CD14-positive monocyte (primary cell): ENCODE measurements at regions not wholly inside any gene's neighbourhood (a gene's known extent, or its start where the extent isn't known, plus 50 kb on each side); places are given as distances from the start of the nearest gene placed in this dataset.

Experiments
- DNase-seq, 3 donors: peaks; one replicate each; pipeline ENCODE4 v3.0.0-alpha.2; 2011 to 2022
- H2AFZ ChIP-seq: 2 replicates; pipeline ENCODE4 v1.6.0; 2012; ENCODE audit warnings: mild to moderate bottlenecking, low read depth, low read length, inconsistent platforms; ENCODE audit not compliant: insufficient read depth, poor library complexity, severe bottlenecking
- H3K27ac ChIP-seq, 2 donors: 1 replicate in 1 of 2; 2 replicates in 1 of 2; pipeline ENCODE4 v1.5.1; 2012 to 2013; ENCODE audit warnings: low read length in 2 of 2, control low read depth in 1 of 2, inconsistent platforms in 1 of 2, low read depth in 1 of 2, mild to moderate bottlenecking in 1 of 2
- H3K27me3 ChIP-seq, 2 donors: one replicate each; pipeline versions ENCODE4 v1.6.0 to v1.6.1; 2011 to 2013; ENCODE audit warnings: low read length in 2 of 2; ENCODE audit not compliant: control insufficient read depth in 2 of 2, insufficient read depth in 2 of 2
- H3K36me3 ChIP-seq, 2 donors: replicated peaks in 1 of 2; 1 replicate in 1 of 2; 2 replicates in 1 of 2; pipeline versions ENCODE4 v1.5.1 to v1.6.1; 2012 to 2013; ENCODE audit warnings: low read length in 2 of 2, control low read depth in 1 of 2, inconsistent platforms in 1 of 2, mild to moderate bottlenecking in 1 of 2; ENCODE audit not compliant: insufficient read depth in 2 of 2, control insufficient read depth in 1 of 2
- H3K4me1 ChIP-seq, 2 donors: 1 replicate in 1 of 2; 2 replicates in 1 of 2; pipeline versions ENCODE4 v1.5.1 to v1.6.1; 2012 to 2013; ENCODE audit warnings: low read length in 2 of 2, control low read depth in 1 of 2, inconsistent platforms in 1 of 2, mild to moderate bottlenecking in 1 of 2, moderate library complexity in 1 of 2; ENCODE audit not compliant: insufficient read depth in 2 of 2, control insufficient read depth in 1 of 2
- H3K4me2 ChIP-seq: replicated peaks from 2 replicates; pipeline ENCODE3; 2012; ENCODE audit warnings: low read length, moderate library complexity, mild to moderate bottlenecking; ENCODE audit not compliant: poor library complexity, severe bottlenecking; ENCODE audit errors: extremely low read depth
- H3K4me3 ChIP-seq, 3 experiments: fragments of 200-600 bp in 1 of 3; sonication (generic) in 1 of 3; replicated peaks in 1 of 3; 1 replicate in 2 of 3; 2 replicates in 1 of 3; pipeline ENCODE4 v1.5.1; 2011 to 2013; ENCODE audit warnings: low read length in 3 of 3, mild to moderate bottlenecking in 3 of 3, control low read depth in 2 of 3, low read depth in 2 of 3, inconsistent platforms in 1 of 3, moderate library complexity in 1 of 3
- H3K79me2 ChIP-seq: 2 replicates; pipeline ENCODE4 v1.6.0; 2012; ENCODE audit warnings: mild to moderate bottlenecking, control low read depth, inconsistent platforms, low read length, moderate library complexity; ENCODE audit not compliant: insufficient read depth
- H3K9ac ChIP-seq: 2 replicates; pipeline ENCODE4 v1.6.0; 2017; ENCODE audit warnings: low read length, mild to moderate bottlenecking; ENCODE audit not compliant: insufficient read depth, poor library complexity, severe bottlenecking
- H3K9me3 ChIP-seq, 2 donors: replicated peaks in 1 of 2; 1 replicate in 1 of 2; 2 replicates in 1 of 2; pipeline versions ENCODE4 v1.5.1 to v1.6.1; 2012 to 2013; ENCODE audit warnings: low read length in 2 of 2, control low read depth in 1 of 2; ENCODE audit not compliant: control insufficient read depth in 1 of 2, insufficient read depth in 1 of 2
- H4K20me1 ChIP-seq: 2 replicates; pipeline ENCODE4 v1.6.0; 2012; ENCODE audit warnings: mild to moderate bottlenecking, low read length, control low read depth, moderate library complexity; ENCODE audit not compliant: insufficient read depth
- H3K27ac Mint-ChIP-seq, 7 donors: one replicate each; pipeline ENCODE4 v1.8.0; 2020; ENCODE audit warnings: mild to moderate bottlenecking in 7 of 7, mixed read lengths in 7 of 7, moderate library complexity in 6 of 7, inconsistent platforms in 2 of 7
- H3K27me3 Mint-ChIP-seq, 3 donors: one replicate each; pipeline ENCODE4 v1.8.0; 2021 to 2022; ENCODE audit warnings: low read depth in 3 of 3, mild to moderate bottlenecking in 3 of 3, mixed read lengths in 3 of 3, moderate library complexity in 3 of 3, inconsistent platforms in 1 of 3
- H3K36me3 Mint-ChIP-seq, 2 donors: one replicate each; pipeline ENCODE4 v1.8.0; 2020; ENCODE audit warnings: mixed read lengths in 2 of 2, inconsistent platforms in 1 of 2, mild to moderate bottlenecking in 1 of 2
- H3K4me1 Mint-ChIP-seq: one replicate; pipeline ENCODE4 v1.8.0; 2020; ENCODE audit warnings: mild to moderate bottlenecking, mixed read lengths
- H3K4me3 Mint-ChIP-seq, 2 donors: one replicate each; pipeline ENCODE4 v1.8.0; 2020; ENCODE audit warnings: mild to moderate bottlenecking in 2 of 2, mixed read lengths in 2 of 2, moderate library complexity in 1 of 2
- H3K9me3 Mint-ChIP-seq, 7 donors: one replicate each; pipeline ENCODE4 v1.8.0; 2020 to 2022; ENCODE audit warnings: mixed read lengths in 7 of 7, mild to moderate bottlenecking in 6 of 7, moderate library complexity in 6 of 7, inconsistent platforms in 2 of 7
- WGBS: methylation state at CpG from one replicate; pipeline ENCODE4 v1.1.5; 2013; ENCODE audit warnings: missing lambda C conversion rate; ENCODE audit not compliant: insufficient coverage; 5-methylcytosine and 5-hydroxymethylcytosine counted together
- intact Hi-C, 2 donors: fragments of 100-400 bp; cut with micrococcal nuclease; formaldehyde crosslinking; loops; one replicate each; pipeline versions ENCODE4 v1.15.0 to v1.15.1; 2023
- TF ChIP-seq, protein P1 (sequence below): fragments of 200-600 bp; IDR thresholded peaks from one replicate; pipeline ENCODE4 v1.8.0; 2022; ENCODE audit warnings: antibody characterized with exemption, mild to moderate bottlenecking

DNA sequence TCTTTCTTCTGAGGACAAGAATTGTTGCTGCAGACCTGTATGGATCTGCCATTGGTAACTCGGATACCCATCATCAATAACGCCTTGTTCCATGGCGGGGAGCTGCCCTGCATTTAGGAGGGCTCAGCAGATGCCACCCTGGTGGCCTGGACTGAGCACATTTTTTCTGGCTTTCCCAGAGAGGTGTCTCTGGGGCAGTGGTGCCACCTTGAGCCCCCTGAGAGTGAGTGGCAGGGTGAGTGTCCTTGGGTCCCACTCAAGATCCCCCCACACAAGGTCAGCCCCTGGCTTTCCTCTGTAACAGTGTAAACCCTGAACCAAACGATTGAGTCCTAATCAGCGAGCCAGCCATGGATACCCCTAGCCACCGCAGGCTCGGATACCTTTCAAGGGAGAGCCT, 258.6 kb downstream of the GLRX3 start:
- Histone ChIP-seq H4K20me1 (no peaks in the 10 kb centered on the region), H3K27me3 (no peaks in the 10 kb centered on the region), H2AFZ (no peak overlapping the region), H3K4me2 (no peak overlapping the region), H3K4me3 (no peak overlapping the region), H3K9ac (no peak overlapping the region), H3K36me3 (no peaks in the 10 kb centered on the region), H3K79me2 (no peaks in the 10 kb centered on the region), H3K4me1 (no peaks in the 10 kb centered on the region), H3K27ac (no peak overlapping the region), H3K9me3 (peaks cover 48 to 70% of the 10 kb centered on the region in 2 donors)
- WGBS: 76% methylated on average over 7 of the region's 7 CpGs
- Mint-ChIP-seq H3K27me3 (no peaks in the 10 kb centered on the region), H3K36me3 (no peaks in the 10 kb centered on the region), H3K4me1 (no peaks in the 10 kb centered on the region), H3K9me3 (peaks cover 27 to 66% (median 53%) of the 10 kb centered on the region in 7 donors), H3K4me3 (no peak overlapping the region), H3K27ac (no peak overlapping the region)
- no peak for DNase-seq
- TF ChIP-seq, protein P1, sequence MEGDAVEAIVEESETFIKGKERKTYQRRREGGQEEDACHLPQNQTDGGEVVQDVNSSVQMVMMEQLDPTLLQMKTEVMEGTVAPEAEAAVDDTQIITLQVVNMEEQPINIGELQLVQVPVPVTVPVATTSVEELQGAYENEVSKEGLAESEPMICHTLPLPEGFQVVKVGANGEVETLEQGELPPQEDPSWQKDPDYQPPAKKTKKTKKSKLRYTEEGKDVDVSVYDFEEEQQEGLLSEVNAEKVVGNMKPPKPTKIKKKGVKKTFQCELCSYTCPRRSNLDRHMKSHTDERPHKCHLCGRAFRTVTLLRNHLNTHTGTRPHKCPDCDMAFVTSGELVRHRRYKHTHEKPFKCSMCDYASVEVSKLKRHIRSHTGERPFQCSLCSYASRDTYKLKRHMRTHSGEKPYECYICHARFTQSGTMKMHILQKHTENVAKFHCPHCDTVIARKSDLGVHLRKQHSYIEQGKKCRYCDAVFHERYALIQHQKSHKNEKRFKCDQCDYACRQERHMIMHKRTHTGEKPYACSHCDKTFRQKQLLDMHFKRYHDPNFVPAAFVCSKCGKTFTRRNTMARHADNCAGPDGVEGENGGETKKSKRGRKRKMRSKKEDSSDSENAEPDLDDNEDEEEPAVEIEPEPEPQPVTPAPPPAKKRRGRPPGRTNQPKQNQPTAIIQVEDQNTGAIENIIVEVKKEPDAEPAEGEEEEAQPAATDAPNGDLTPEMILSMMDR: no peak
- intact Hi-C loops: no loop called here

DNA sequence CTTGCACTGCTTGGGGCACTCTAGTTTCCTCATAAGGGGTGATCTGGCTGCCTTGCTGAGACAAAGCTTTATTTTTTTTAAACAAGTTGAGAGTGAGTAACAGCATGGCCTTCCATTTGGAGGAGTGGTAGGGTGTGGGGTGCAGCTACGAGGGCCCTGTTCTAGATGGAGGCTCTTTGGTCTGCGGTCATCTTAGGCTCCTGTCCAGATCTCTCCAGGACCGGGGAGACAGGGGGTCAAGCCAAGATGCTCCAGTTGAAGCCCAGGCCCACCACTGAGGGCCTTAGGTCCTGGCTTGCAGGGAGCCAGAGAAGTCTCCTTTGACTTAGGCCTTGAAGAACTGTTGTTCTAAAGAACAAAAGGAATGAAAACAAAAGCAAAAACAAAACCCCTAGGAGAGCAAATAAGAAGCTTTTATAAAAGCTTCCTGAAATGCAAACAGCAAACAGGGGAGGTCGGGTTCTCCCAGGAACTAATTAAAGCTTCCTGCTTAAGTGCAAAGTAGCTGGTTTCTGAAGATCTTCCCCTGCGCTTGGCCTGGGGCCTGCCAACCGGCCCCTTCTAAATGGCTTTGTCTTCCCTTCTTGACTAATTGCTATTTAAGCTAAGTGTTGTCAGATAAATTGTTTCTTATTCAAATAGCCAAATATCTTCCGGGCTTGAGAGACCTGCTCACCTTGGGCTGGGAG, 259.2 kb downstream of the GLRX3 start:
- TF ChIP-seq, protein P1: no peak

More for the DNA sequence above, 259.2 kb downstream of the GLRX3 start:
- Histone ChIP-seq H3K4me2 (no peak overlapping the region), H3K4me3 (no peak overlapping the region), H3K9me3 (peaks cover 48 to 70% of the 10 kb centered on the region in 2 donors), H2AFZ (no peak overlapping the region), H3K27me3 (no peaks in the 10 kb centered on the region), H3K9ac (no peak overlapping the region), H3K79me2 (no peaks in the 10 kb centered on the region), H4K20me1 (no peaks in the 10 kb centered on the region), H3K36me3 (no peaks in the 10 kb centered on the region), H3K27ac (no peak overlapping the region), H3K4me1 (no peaks in the 10 kb centered on the region)
- WGBS: 67% methylated on average over 5 of the region's 7 CpGs
- peaks cover 27 to 66% (median 53%) of the 10 kb centered on the region in 7 donors for H3K9me3 Mint-ChIP-seq
- no peaks in the 10 kb centered on the region for H3K36me3 Mint-ChIP-seq
- intact Hi-C loops: no loop called here
- no peaks in the 10 kb centered on the region for H3K27me3 Mint-ChIP-seq
- H3K27ac Mint-ChIP-seq: no peak overlapping the region
- H3K4me3 Mint-ChIP-seq: no peak overlapping the region
- no peak for DNase-seq
- no peaks in the 10 kb centered on the region for H3K4me1 Mint-ChIP-seq
